ENCODE measurements at regions not wholly inside any gene's neighbourhood (a gene's known extent, or its start where the extent isn't known, plus 50 kb on each side); places are given as distances from the start of the nearest gene placed in this dataset.

DNA sequence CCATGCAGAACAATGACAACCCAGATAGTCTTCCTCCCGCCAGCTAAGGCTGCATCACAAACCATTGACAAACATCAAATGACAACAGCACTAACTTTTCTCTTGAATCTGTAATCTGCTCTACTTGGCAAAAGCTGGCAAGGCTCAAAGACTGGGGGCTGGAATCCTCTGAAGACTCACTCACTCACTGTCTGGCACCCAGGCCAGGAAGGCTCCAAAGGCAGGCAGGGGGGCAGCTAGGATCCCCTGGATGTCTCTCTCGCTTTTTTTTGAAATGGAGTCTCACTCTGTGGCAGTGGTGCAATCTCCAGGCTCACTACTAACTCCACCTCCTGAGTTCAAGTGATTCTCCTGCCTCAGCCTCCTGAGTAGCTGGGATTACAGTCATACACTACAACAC lies 159.7 kb upstream of the GPR26 start:
- TF ChIP-seq, protein P1, sequence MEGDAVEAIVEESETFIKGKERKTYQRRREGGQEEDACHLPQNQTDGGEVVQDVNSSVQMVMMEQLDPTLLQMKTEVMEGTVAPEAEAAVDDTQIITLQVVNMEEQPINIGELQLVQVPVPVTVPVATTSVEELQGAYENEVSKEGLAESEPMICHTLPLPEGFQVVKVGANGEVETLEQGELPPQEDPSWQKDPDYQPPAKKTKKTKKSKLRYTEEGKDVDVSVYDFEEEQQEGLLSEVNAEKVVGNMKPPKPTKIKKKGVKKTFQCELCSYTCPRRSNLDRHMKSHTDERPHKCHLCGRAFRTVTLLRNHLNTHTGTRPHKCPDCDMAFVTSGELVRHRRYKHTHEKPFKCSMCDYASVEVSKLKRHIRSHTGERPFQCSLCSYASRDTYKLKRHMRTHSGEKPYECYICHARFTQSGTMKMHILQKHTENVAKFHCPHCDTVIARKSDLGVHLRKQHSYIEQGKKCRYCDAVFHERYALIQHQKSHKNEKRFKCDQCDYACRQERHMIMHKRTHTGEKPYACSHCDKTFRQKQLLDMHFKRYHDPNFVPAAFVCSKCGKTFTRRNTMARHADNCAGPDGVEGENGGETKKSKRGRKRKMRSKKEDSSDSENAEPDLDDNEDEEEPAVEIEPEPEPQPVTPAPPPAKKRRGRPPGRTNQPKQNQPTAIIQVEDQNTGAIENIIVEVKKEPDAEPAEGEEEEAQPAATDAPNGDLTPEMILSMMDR (IDR thresholded peaks at IDR 0.05) = no peak
- TF ChIP-seq POLR2A (IDR thresholded peaks at IDR 0.05) = no peak

Data from esophagus squamous epithelium (tissue), 4 donors.